A673 (cell line): ENCODE measurements at regions not wholly inside any gene's neighbourhood (a gene's known extent, or its start where the extent isn't known, plus 50 kb on each side); places are given as distances from the start of the nearest gene placed in this dataset.

Experiments
- EZH2 ChIP-seq: fragments of 200-600 bp; sonication (generic); IDR thresholded peaks from 2 replicates; pipeline ENCODE4 v1.6.1; 2017; ENCODE audit warnings: borderline replicate concordance, low read depth, mild to moderate bottlenecking, mixed read lengths, antibody characterized with exemption, low read length; ENCODE audit not compliant: poor library complexity, severe bottlenecking
- TF ChIP-seq, protein P1 (sequence below): fragments of 300-800, 200-600 bp; sonication (generic); conservative IDR thresholded peaks from 2 replicates; pipeline ENCODE4 v1.5.1; 2017; ENCODE audit warnings: low read depth, mild to moderate bottlenecking, antibody characterized with exemption, low read length, moderate library complexity, mixed read lengths

GRCh38 chr19:56912401-56913112 lies 72.0 kb upstream of the PEG3 start:
- TF ChIP-seq, protein P1, sequence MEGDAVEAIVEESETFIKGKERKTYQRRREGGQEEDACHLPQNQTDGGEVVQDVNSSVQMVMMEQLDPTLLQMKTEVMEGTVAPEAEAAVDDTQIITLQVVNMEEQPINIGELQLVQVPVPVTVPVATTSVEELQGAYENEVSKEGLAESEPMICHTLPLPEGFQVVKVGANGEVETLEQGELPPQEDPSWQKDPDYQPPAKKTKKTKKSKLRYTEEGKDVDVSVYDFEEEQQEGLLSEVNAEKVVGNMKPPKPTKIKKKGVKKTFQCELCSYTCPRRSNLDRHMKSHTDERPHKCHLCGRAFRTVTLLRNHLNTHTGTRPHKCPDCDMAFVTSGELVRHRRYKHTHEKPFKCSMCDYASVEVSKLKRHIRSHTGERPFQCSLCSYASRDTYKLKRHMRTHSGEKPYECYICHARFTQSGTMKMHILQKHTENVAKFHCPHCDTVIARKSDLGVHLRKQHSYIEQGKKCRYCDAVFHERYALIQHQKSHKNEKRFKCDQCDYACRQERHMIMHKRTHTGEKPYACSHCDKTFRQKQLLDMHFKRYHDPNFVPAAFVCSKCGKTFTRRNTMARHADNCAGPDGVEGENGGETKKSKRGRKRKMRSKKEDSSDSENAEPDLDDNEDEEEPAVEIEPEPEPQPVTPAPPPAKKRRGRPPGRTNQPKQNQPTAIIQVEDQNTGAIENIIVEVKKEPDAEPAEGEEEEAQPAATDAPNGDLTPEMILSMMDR: no peak
- TF ChIP-seq EZH2: no peak
